ENCODE measurements at regions not wholly inside any gene's neighbourhood (a gene's known extent, or its start where the extent isn't known, plus 50 kb on each side); places are given as distances from the start of the nearest gene placed in this dataset.

GRCh38 chr3:117091676-117092075, 382.1 kb downstream of the TUSC7 start:
- no peak for DNase-seq

DNA sequence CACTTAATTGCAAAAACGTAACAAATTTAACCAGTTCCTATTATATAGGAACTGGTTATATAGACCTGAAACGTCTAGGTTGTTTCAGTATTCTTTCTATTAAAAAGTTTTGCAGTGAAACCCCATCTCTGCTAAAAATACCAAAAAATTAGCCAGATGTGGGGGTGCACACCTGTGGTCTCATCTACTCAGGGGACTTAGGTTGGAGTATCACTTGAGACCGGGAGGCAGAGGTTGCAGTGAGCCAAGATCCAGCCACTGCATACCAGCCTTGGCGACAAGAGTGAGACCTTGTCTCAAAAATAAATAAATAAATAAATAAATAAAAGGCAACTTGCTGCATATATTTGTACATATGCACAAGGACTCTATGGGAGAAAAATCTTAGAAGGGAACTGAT, 387.0 kb downstream of the TUSC7 start:
- DNase-seq: no peak

- no peak for DNase-seq
Observed at GRCh38 chr3:117097351-117097750, 387.8 kb downstream of the TUSC7 start.

DNA sequence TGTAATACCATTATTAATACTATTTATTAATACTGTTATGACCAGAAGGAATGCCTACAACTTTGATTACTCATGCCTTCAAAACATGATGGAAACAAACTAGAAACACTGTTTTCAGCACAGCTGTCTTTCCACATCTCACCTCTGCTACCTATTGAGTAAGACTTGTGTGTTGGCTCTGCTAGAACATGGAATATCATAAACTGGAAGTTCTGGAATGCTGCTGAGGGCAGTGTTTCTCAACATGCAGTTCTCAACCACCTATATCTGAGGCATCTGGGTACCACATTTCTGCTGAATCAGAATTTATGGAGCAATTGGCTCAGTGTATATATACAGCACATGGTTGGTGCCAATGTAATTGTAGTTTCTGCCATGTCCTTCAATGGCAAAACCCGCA, 392.1 kb downstream of the TUSC7 start:
- no peak for DNase-seq

DNA sequence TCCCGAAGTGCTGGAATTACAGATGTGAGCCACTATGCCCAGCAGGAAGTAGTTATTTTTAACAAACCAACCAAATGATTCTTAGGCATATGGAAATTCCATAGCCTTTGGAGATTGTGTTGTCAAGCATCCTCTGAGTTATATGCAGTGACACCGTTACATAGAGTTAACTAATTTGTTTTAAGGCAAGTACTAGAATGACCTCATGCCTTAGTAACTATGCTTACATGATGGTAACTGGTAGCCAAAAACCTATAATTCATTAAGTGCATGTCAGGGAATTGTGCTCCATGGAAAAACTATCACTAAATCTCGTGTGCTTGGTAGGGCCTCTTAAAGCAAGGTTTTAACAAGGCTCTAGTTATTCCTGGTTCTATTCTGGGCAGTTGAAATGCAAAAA, 392.8 kb downstream of the TUSC7 start:
- DNase-seq: no peak

- DNase-seq: no peak
Observed at GRCh38 chr3:117103675-117104074, 394.1 kb downstream of the TUSC7 start.

- DNase-seq: no peak
Observed at GRCh38 chr3:117104381-117104780, 394.8 kb downstream of the TUSC7 start.

DNA sequence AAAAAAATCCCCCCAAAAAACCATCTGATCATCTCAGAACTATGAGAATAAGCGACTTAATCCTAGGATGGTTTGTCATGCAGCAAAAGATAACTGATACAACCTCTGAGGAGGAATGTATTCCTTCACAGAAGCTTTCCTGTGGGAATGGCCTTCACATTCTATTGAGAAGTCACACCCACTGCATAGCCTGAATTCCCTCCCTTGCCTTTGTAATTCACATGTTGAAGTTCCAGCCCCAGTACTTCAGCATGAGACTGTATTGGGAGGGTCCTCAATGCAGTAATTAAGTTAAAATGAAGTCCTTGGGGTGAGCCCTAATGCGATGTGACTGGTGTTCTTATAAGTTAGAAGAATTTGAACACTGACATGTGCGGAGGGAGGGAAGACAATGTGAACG, 395.2 kb downstream of the TUSC7 start:
- no peak for DNase-seq

GRCh38 chr3:117105686-117106085, 396.1 kb downstream of the TUSC7 start:
- DNase-seq: no peak

GRCh38 chr3:117106396-117106795, 396.8 kb downstream of the TUSC7 start:
- no peak for DNase-seq

GRCh38 chr3:117107946-117108345, 398.4 kb downstream of the TUSC7 start:
- no peak for DNase-seq

DNA sequence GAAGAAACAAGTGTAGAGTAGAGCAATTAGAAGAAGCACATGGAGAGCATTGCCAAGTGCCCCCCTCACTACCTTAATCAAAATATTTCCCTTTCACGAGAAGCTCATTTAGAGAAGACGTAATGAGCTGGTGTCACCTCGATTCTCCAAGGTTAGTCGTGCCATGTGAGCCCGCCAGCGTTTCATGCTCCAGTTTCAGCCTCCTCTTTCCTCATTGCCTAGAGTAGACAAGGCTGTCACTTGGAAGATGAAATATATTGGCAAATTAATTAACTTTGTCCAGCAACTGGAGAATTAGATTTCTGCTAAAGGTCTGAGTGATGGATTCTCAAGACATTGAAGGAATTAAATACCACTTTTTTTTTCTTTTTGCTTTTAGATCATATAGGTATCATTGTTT, 399.6 kb downstream of the TUSC7 start:
- no peak for DNase-seq

- DNase-seq: no peak
Observed at GRCh38 chr3:117114517-117115265, 405.1 kb downstream of the TUSC7 start.

- DNase-seq: no peak
Observed at GRCh38 chr3:117117188-117117936, 407.8 kb downstream of the TUSC7 start.

DNA sequence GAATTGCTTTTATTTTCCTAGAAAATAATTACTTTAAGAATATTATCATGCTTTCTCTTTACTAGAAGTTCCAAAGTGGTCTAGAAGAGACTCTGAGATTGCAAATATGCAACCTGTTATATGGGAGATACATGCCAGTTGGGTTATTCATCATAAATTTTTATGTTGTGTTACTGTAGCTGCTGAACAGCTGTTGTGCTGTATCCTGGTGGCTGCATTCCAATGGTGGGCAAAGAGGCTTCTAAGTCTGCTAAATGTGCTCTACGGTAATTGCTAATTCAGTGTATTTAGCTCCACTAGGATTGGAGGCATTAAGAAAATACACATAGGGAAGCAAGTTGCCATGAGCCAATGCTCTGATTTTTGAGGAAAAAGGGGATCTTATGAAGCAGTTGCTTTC, 409.0 kb downstream of the TUSC7 start:
- DNase-seq: no peak

DNA sequence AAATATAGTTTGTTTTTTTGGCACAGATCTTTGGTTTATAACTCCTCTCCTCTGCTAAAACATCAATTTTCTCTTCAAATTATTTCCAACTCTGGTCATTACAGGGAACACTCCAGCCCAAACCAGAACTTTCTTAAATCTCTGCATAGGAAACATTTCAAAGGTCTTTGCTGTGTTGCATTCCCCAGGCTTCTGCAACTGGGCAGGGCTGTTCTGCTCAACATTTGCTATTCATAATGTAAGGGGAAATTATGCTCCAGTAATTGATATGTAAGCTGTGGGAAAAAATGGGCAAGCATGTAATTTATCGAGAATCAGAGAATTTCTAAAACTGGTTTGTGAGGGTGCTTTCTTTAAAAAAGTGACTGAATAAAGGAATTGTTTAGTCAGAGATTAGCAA, 410.4 kb downstream of the TUSC7 start:
- no peak for DNase-seq

GRCh38 chr3:117122609-117123008, 413.0 kb downstream of the TUSC7 start:
- DNase-seq: no peak

GRCh38 chr3:117126460-117126859, 416.9 kb downstream of the TUSC7 start:
- DNase-seq: no peak

DNA sequence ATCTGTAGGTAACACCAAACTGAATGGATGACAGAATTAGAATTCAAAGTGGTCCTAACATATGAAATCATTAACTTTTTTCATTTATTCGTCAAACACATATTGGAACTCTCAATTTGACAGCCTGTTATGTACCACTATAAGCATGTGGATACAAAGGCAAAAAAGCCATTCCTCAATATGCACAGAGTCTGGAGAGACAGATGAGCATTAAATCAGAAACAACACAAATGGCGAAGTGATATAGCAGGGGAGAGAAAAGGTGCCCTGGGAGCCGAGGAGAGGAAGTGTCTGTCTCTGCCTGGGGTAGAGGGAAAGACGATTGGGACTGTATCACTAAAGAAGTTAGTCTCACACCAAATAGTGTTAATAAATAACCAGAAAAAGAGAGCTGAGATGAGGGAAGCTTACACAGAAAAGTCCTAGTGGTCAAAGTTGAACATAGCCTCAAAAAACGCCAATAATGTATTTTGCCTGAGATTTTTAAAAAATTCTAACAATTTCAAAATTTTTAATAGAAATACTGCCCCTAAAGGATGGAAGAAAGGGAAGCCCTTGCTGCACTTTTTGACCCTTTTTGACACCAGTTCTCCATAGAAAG, 417.5 kb downstream of the TUSC7 start:
- DNase-seq: no peak

- no peak for DNase-seq
Observed at GRCh38 chr3:117128133-117128532, 418.6 kb downstream of the TUSC7 start.

DNA sequence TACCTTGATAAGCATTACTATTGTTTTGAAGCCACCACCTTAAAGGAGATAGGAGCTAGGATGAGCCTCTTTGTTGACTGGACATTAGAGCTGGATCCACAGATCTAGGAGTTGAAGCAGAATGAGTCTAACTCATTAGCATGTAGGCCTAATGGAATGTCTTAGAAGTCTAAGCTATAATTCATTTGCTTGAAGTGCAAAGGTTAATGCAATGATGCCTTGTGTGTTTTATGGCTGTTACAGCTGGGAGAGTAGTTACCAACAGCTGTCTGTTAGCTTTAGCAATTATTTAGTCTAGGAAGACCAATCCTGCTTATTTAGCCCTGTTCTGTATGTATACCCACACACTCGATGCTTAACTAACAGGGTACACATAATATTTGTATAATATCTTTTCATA, 419.3 kb downstream of the TUSC7 start:
- no peak for DNase-seq

- DNase-seq: no peak
Observed at GRCh38 chr3:117129516-117129915, 419.9 kb downstream of the TUSC7 start.

DNA sequence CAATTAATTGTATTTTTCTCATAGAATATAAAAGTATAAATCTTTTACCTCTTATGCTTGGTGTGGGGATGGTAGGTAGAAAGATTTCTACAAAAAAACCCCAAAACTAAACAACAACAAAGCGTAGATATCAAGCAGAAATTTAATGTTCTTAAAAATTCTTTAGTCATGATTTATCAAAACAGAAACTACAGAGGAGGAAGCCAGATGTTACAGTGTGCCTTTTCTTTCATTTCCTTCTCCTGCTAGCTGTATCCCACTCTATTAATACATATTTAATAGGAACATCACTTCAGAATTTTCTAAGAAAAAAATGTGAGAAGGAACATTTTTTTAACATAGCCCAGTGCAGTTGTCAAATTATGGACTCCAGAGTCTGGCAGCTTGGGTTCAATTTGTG, 420.6 kb downstream of the TUSC7 start:
- DNase-seq: no peak

DNA sequence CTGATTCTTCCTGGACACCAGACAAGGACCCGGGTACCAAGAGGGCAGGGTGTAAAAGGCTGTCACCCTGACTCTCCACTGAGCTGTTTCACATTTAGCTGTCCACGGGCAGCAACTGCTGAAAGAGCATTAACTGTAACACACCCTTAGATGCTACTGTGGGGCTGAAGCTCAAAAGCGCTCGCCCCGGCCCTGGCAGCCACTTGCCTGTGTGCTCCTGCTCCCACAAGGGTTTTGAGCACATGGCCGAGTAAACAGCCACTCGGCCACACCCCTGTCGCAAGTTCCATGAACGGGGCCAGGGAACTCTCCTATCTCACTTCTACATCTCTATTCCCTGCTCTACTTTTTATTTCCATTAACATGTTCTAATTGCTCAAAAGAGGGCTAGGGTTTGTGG, 421.7 kb downstream of the TUSC7 start:
- DNase-seq: no peak

Data from stimulated activated CD4-positive, alpha-beta T cell treated with anti-CD3 and anti-CD28 coated beads, Interleukin-1b, Interleukin-23, amount 100 ng/mL, for 48 hours (primary cell).